ENCODE measurements at regions not wholly inside any gene's neighbourhood (a gene's known extent, or its start where the extent isn't known, plus 50 kb on each side); places are given as distances from the start of the nearest gene placed in this dataset.

GRCh38 chr4:159018062-159018629 is 84.7 kb upstream of the RAPGEF2 start (continued):
- TF ChIP-seq, protein P1, sequence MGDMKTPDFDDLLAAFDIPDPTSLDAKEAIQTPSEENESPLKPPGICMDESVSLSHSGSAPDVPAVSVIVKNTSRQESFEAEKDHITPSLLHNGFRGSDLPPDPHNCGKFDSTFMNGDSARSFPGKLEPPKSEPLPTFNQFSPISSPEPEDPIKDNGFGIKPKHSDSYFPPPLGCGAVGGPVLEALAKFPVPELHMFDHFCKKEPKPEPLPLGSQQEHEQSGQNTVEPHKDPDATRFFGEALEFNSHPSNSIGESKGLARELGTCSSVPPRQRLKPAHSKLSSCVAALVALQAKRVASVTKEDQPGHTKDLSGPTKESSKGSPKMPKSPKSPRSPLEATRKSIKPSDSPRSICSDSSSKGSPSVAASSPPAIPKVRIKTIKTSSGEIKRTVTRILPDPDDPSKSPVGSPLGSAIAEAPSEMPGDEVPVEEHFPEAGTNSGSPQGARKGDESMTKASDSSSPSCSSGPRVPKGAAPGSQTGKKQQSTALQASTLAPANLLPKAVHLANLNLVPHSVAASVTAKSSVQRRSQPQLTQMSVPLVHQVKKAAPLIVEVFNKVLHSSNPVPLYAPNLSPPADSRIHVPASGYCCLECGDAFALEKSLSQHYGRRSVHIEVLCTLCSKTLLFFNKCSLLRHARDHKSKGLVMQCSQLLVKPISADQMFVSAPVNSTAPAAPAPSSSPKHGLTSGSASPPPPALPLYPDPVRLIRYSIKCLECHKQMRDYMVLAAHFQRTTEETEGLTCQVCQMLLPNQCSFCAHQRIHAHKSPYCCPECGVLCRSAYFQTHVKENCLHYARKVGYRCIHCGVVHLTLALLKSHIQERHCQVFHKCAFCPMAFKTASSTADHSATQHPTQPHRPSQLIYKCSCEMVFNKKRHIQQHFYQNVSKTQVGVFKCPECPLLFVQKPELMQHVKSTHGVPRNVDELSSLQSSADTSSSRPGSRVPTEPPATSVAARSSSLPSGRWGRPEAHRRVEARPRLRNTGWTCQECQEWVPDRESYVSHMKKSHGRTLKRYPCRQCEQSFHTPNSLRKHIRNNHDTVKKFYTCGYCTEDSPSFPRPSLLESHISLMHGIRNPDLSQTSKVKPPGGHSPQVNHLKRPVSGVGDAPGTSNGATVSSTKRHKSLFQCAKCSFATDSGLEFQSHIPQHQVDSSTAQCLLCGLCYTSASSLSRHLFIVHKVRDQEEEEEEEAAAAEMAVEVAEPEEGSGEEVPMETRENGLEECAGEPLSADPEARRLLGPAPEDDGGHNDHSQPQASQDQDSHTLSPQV (IDR thresholded peaks at IDR 0.05) = no peak
- peak; percentile 95 for TF ChIP-seq IKZF1 (conservative IDR thresholded peaks at IDR 0.05)

GRCh38 chr4:159019356-159019755 is 83.5 kb upstream of the RAPGEF2 start:
- ChIA-PET RAD21 (ENCODE audit: unreplicated experiment) (interaction anchor here (0.8 to 4.1 kb wide), 5 partner anchors 17 to 182 kb away, joined by 3 to 80 read pairs (median 7); no protein-coding TSS in a partner anchor), SMC1A (ENCODE audit: uncharacterized antibody, unreplicated experiment) (interaction anchor here (1.0 to 2.7 kb wide), 6 partner anchors 20 to 156 kb away, joined by 3 to 19 read pairs (median 4); no protein-coding TSS in a partner anchor), CTCF (interaction anchor here (1.2 to 5.1 kb wide), 3 partner anchors 162 to 168 kb away, joined by 4 to 68 read pairs (median 29); no protein-coding TSS in a partner anchor), POLR2A (interaction anchor here (0.7 kb wide), 1 partner anchor 145 kb away, joined by 3 read pairs; no protein-coding TSS in a partner anchor)
- intact Hi-C loops (cut with micrococcal nuclease; ENCODE audit: unreplicated experiment) = loop anchor here (2.0 to 5.0 kb wide), 2 partner anchors 88 to 155 kb away; no protein-coding TSS in a partner anchor
- Histone ChIP-seq H3K27me3 (replicated peaks in 1 of 2; ENCODE audit: control insufficient read depth in 2 of 2, insufficient read depth in 2 of 2, low read length in 1 of 2) (no peaks in the 10 kb centered on the region; a peak in 1 of 4 replicates), H3K4me3 (no peak overlapping the region), H3K27ac (ENCODE audit: control insufficient read depth, insufficient read depth) (no peak overlapping the region), H3K9me3 (replicated peaks; ENCODE audit: control insufficient read depth, insufficient read depth, low read length) (no peaks in the 10 kb centered on the region), H2AFZ (ENCODE audit: control insufficient read depth, low read depth, low read length) (no peak overlapping the region), H3K9ac (ENCODE audit: control insufficient read depth, insufficient read depth, low read length) (no peak overlapping the region), H3K36me3 (ENCODE audit: control insufficient read depth in 2 of 2, insufficient read depth in 2 of 2, low read length in 1 of 2) (no peaks in the 10 kb centered on the region), H3K79me2 (ENCODE audit: control insufficient read depth, insufficient read depth, low read length) (no peaks in the 10 kb centered on the region), H3K4me1 (ENCODE audit: control insufficient read depth, insufficient read depth, low read length) (peaks cover 24% of the 10 kb centered on the region), H3K4me2 (ENCODE audit: control insufficient read depth, insufficient read depth) (no peak overlapping the region), H4K20me1 (ENCODE audit: control insufficient read depth, insufficient read depth) (no peaks in the 10 kb centered on the region)
- no TSS peak for BruUV-seq (replicated peaks)
- WGBS (ENCODE audit: insufficient coverage, insufficient replicate concordance, low lambda C conversion rate, missing lambda C conversion rate) = 72% methylated on average over 5 of the region's 5 CpGs
- in situ Hi-C loops (cut with MboI) = no loop called here
- ATAC-seq (no peak), DNase-seq (ENCODE audit: low read depth, low spot score) (no peak), FAIRE-seq (no peak)
- no peak for TF ChIP-seq ZNF274 (IDR thresholded peaks at IDR 0.05; ENCODE audit: insufficient read depth, insufficient read length)
- TF ChIP-seq SREBF1 (IDR thresholded peaks at IDR 0.05; ENCODE audit: low read length) = no peak
- no peak for TF ChIP-seq MYC (IDR thresholded peaks at IDR 0.05; ENCODE audit: insufficient read depth, insufficient read length, insufficient replicate concordance, low read length, severe bottlenecking)
- no peak for TF ChIP-seq HDAC6 (IDR thresholded peaks at IDR 0.05; ENCODE audit: unreplicated experiment)
- TF ChIP-seq BACH1 (IDR thresholded peaks at IDR 0.05; ENCODE audit: borderline replicate concordance) = no peak
- no peak for TF ChIP-seq ZNF24 (IDR thresholded peaks at IDR 0.05)
- TF ChIP-seq, protein P2, sequence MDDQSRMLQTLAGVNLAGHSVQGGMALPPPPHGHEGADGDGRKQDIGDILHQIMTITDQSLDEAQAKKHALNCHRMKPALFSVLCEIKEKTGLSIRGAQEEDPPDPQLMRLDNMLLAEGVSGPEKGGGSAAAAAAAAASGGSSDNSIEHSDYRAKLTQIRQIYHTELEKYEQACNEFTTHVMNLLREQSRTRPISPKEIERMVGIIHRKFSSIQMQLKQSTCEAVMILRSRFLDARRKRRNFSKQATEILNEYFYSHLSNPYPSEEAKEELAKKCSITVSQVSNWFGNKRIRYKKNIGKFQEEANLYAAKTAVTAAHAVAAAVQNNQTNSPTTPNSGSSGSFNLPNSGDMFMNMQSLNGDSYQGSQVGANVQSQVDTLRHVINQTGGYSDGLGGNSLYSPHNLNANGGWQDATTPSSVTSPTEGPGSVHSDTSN (IDR thresholded peaks at IDR 0.05; ENCODE audit: insufficient replicate concordance, low read depth, low read length) = no peak
- TF ChIP-seq ESRRA (IDR thresholded peaks at IDR 0.05; ENCODE audit: low read length) = no peak
- TF ChIP-seq FOS (IDR thresholded peaks at IDR 0.05; ENCODE audit: borderline replicate concordance, extremely low read depth, insufficient read length) = no peak
